GM12878 (cell line): ENCODE measurements at regions not wholly inside any gene's neighbourhood (a gene's known extent, or its start where the extent isn't known, plus 50 kb on each side); places are given as distances from the start of the nearest gene placed in this dataset.

ENCODE experiments used
- ATAC-seq: fragments of 200-7000 bp; cut with Tn5 transposase; 3 replicates; pipeline ENCODE4 v1.9.1; 2020; ENCODE audit warnings: mild to moderate bottlenecking, moderate library complexity
- BruUV-seq: library from RNA; stranded (reverse); fragments of 400-500 nt; replicated peaks from 2 replicates; lab custom pipeline; 2021; lab: Mats Ljungman, UMichigan
- CTCF ChIA-PET: fragments of 300-600 bp; sonication (Branson Sonifier 250); formaldehyde crosslinking; extraction: SDS; loops from one replicate; lab custom pipeline; 2021; ENCODE audit warnings: inconsistent platforms; lab: Yijun Ruan, JAX
- POLR2A ChIA-PET: fragments of 350-600 bp; formaldehyde crosslinking; extraction: SDS; loops from one replicate; lab custom pipeline; 2021; ENCODE audit warnings: inconsistent platforms; lab: Charles Lee
- RAD21 ChIA-PET: fragments of 300-600 bp; sonication (Branson Sonifier 250); formaldehyde crosslinking; loops from one replicate; lab custom pipeline; 2023; ENCODE audit warnings: antibody characterized with exemption; ENCODE audit not compliant: unreplicated experiment; lab: Charles Lee
- SMC1A ChIA-PET: fragments of 300-600 bp; sonication (Branson Sonifier 250); formaldehyde crosslinking; loops from one replicate; lab custom pipeline; 2023; ENCODE audit not compliant: unreplicated experiment, uncharacterized antibody; lab: Charles Lee
- DNase-seq: peaks from one replicate; pipeline ENCODE4 v3.0.0-alpha.2; 2011; ENCODE audit warnings: low read depth, low spot score
- FAIRE-seq: peaks from 3 replicates; lab custom pipeline; 2011; peaks lifted over from hg19 to GRCh38; lab: Jason Lieb, UNC
- H2AFZ ChIP-seq: 2 replicates; pipeline ENCODE4 v1.6.0; 2011; ENCODE audit warnings: low read depth, low read length, control low read depth; ENCODE audit not compliant: control insufficient read depth
- H3K27ac ChIP-seq: 2 replicates; pipeline ENCODE4 v1.5.1; 2011; ENCODE audit warnings: control low read depth; ENCODE audit not compliant: control insufficient read depth, insufficient read depth
- H3K27me3 ChIP-seq, 2 experiments: replicated peaks in 1 of 2; 2 replicates each; pipeline versions ENCODE4 v1.6.0 to v1.6.1; 2011; ENCODE audit warnings: low read length in 1 of 2; ENCODE audit not compliant: control insufficient read depth in 2 of 2, insufficient read depth in 2 of 2
- H3K36me3 ChIP-seq, 2 experiments: 2 replicates each; pipeline ENCODE4 v1.5.1; 2011; ENCODE audit warnings: low read length in 1 of 2; ENCODE audit not compliant: control insufficient read depth in 2 of 2, insufficient read depth in 2 of 2
- H3K4me1 ChIP-seq: 2 replicates; pipeline ENCODE4 v1.6.1; 2011; ENCODE audit warnings: mild to moderate bottlenecking, low read length, moderate library complexity, mixed read lengths; ENCODE audit not compliant: control insufficient read depth, insufficient read depth
- H3K4me2 ChIP-seq: 2 replicates; pipeline ENCODE4 v1.6.0; 2011; ENCODE audit warnings: control low read depth; ENCODE audit not compliant: control insufficient read depth, insufficient read depth
- H3K4me3 ChIP-seq: fragments of 200-600 bp; sonication (generic); 2 replicates; pipeline ENCODE4 v1.5.1; 2016
- H3K79me2 ChIP-seq: 2 replicates; pipeline ENCODE4 v1.6.0; 2011; ENCODE audit warnings: low read length; ENCODE audit not compliant: control insufficient read depth, insufficient read depth
- H3K9ac ChIP-seq: 2 replicates; pipeline ENCODE4 v1.8.0; 2011; ENCODE audit warnings: low read length, control low read depth, mixed read lengths; ENCODE audit not compliant: control insufficient read depth, insufficient read depth
- H3K9me3 ChIP-seq: replicated peaks from 3 replicates; pipeline ENCODE4 v1.5.1; 2011; ENCODE audit warnings: mild to moderate bottlenecking, low read length; ENCODE audit not compliant: control insufficient read depth, insufficient read depth
- H4K20me1 ChIP-seq: 2 replicates; pipeline ENCODE4 v1.6.0; 2011; ENCODE audit not compliant: control insufficient read depth, insufficient read depth
- BCL11A ChIP-seq: IDR thresholded peaks from 2 replicates; pipeline ENCODE4 v1.6.1; 2011; ENCODE audit warnings: low read depth, low read length
- CEBPZ ChIP-seq: fragments of 150-350 bp; IDR thresholded peaks from 2 replicates; pipeline ENCODE4 v1.6.1; 2016; ENCODE audit warnings: low read depth, low read length
- ELK1 ChIP-seq: IDR thresholded peaks from 2 replicates; pipeline ENCODE4 v1.6.1; 2012; ENCODE audit warnings: low read depth, low read length, improper control_type of control experiment
- SMAD5 ChIP-seq: IDR thresholded peaks from 2 replicates; pipeline ENCODE4 v1.6.1; 2016; ENCODE audit warnings: antibody characterized with exemption, low read depth
- SREBF1 ChIP-seq: IDR thresholded peaks from 2 replicates; pipeline ENCODE4 v1.6.1; 2012; ENCODE audit warnings: mild to moderate bottlenecking, low read length
- WGBS: methylation state at CpG from one replicate; pipeline ENCODE4 v1.1.6; 2016; ENCODE audit warnings: low lambda C conversion rate; ENCODE audit not compliant: insufficient replicate concordance, insufficient coverage; ENCODE audit errors: missing lambda C conversion rate; 5-methylcytosine and 5-hydroxymethylcytosine counted together
- in situ Hi-C: fragments of 300-500 bp; cut with MboI; formaldehyde crosslinking; loops from 9 replicates; pipeline ENCODE4 v1.14.3; 2018; ENCODE audit warnings: mixed read lengths
- intact Hi-C: fragments of 100-400 bp; cut with micrococcal nuclease; formaldehyde crosslinking; loops from one replicate; pipeline ENCODE4 v1.14.2; 2022; ENCODE audit not compliant: unreplicated experiment
- TF ChIP-seq, protein P1 (sequence below): fragments of 450-650 bp; IDR thresholded peaks from 2 replicates; pipeline ENCODE4 v1.6.1; 2018; ENCODE audit warnings: mild to moderate bottlenecking, low read depth, moderate library complexity; ENCODE audit not compliant: partially characterized antibody

DNA sequence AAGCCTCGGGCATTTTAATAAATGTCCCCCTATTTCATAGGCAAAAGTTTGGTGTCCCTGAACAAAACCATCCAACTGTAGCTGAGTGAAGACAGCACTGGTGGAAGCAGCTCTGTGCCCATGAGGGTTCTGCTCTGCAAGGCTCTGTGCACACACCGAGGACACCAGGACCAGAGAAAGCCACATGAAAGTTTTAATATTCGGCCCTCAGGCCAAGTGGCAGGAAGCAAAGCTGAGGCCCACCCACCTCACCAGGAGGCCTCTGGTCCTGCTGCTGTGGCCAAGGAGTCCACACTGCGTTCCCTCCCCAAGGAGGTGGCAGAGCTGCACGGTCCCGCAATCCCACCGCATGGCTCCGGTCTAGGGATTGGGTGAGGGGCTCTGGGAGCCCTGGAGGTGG, 62.6 kb upstream of the RPS6KA2 start:
- ChIA-PET SMC1A (interaction anchor here (0.9 kb wide), 1 partner anchor 67 kb away, joined by 3 read pairs; no protein-coding TSS in a partner anchor), POLR2A (no interaction called here), CTCF (no interaction called here), RAD21 (no interaction called here)
- H4K20me1 ChIP-seq: no peaks in the 10 kb centered on the region
- no peak overlapping the region for H3K27ac ChIP-seq
- no TSS peak for BruUV-seq
- no peaks in the 10 kb centered on the region for H3K79me2 ChIP-seq
- H3K4me1 ChIP-seq: no peaks in the 10 kb centered on the region
- no peak overlapping the region for H3K4me2 ChIP-seq
- H3K36me3 ChIP-seq: no peaks in the 10 kb centered on the region
- WGBS: 47% methylated on average over 8 of the region's 8 CpGs
- no peak overlapping the region for H2AFZ ChIP-seq
- ATAC-seq (no peak), FAIRE-seq (no peak), DNase-seq (no peak)
- no peak for TF ChIP-seq SMAD5
- TF ChIP-seq CEBPZ: no peak
- TF ChIP-seq SREBF1: no peak
- TF ChIP-seq, protein P1, sequence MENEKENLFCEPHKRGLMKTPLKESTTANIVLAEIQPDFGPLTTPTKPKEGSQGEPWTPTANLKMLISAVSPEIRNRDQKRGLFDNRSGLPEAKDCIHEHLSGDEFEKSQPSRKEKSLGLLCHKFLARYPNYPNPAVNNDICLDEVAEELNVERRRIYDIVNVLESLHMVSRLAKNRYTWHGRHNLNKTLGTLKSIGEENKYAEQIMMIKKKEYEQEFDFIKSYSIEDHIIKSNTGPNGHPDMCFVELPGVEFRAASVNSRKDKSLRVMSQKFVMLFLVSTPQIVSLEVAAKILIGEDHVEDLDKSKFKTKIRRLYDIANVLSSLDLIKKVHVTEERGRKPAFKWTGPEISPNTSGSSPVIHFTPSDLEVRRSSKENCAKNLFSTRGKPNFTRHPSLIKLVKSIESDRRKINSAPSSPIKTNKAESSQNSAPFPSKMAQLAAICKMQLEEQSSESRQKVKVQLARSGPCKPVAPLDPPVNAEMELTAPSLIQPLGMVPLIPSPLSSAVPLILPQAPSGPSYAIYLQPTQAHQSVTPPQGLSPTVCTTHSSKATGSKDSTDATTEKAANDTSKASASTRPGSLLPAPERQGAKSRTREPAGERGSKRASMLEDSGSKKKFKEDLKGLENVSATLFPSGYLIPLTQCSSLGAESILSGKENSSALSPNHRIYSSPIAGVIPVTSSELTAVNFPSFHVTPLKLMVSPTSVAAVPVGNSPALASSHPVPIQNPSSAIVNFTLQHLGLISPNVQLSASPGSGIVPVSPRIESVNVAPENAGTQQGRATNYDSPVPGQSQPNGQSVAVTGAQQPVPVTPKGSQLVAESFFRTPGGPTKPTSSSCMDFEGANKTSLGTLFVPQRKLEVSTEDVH: no peak
- no peak for TF ChIP-seq BCL11A
- TF ChIP-seq ELK1: no peak
- H3K9ac ChIP-seq: no peak overlapping the region
- H3K9me3 ChIP-seq: no peaks in the 10 kb centered on the region
- intact Hi-C loops (no loop called here), in situ Hi-C loops (no loop called here)
- H3K27me3 ChIP-seq: peaks cover 0 to 7% of the 10 kb centered on the region in 2 experiments; a peak in 2 of 4 replicates
- no peak overlapping the region for H3K4me3 ChIP-seq
